H9 (cell line): ENCODE measurements at regions not wholly inside any gene's neighbourhood (a gene's known extent, or its start where the extent isn't known, plus 50 kb on each side); places are given as distances from the start of the nearest gene placed in this dataset.

ENCODE experiments used
- DNase-seq: peaks from one replicate; pipeline ENCODE4 v3.0.0-alpha.2; 2017
- H2AFZ ChIP-seq: one replicate; pipeline ENCODE4 v1.6.1; 2013; ENCODE audit warnings: mild to moderate bottlenecking, low read length, control low read depth, moderate library complexity
- H2AK5ac ChIP-seq: 2 replicates; pipeline ENCODE4 v1.6.1; 2013; ENCODE audit warnings: low read length, control low read depth, mixed read lengths; ENCODE audit not compliant: insufficient read length
- H2BK120ac ChIP-seq: one replicate; pipeline ENCODE4 v1.6.1; 2013; ENCODE audit warnings: low read depth, mild to moderate bottlenecking, low read length, control low read depth, inconsistent platforms; ENCODE audit not compliant: poor library complexity, severe bottlenecking
- H2BK12ac ChIP-seq: 2 replicates; pipeline ENCODE4 v1.6.1; 2013; ENCODE audit warnings: low read length, control low read depth, mixed read lengths, low read depth; ENCODE audit not compliant: insufficient read length
- H2BK15ac ChIP-seq: 2 replicates; pipeline ENCODE4 v1.6.1; 2013; ENCODE audit warnings: low read depth, low read length, control low read depth
- H2BK20ac ChIP-seq: one replicate; pipeline ENCODE4 v1.6.1; 2013; ENCODE audit warnings: low read depth, mild to moderate bottlenecking, low read length, control low read depth, inconsistent platforms; ENCODE audit not compliant: poor library complexity, severe bottlenecking
- H2BK5ac ChIP-seq: 2 replicates; pipeline ENCODE4 v1.6.1; 2013; ENCODE audit warnings: low read length, control low read depth, mixed read lengths; ENCODE audit not compliant: insufficient read length
- H3K14ac ChIP-seq: 2 replicates; pipeline ENCODE4 v1.6.1; 2013; ENCODE audit warnings: low read length, control low read depth; ENCODE audit not compliant: insufficient read depth
- H3K18ac ChIP-seq: 2 replicates; pipeline ENCODE4 v1.6.1; 2013; ENCODE audit warnings: low read depth, mild to moderate bottlenecking, mixed read lengths, low read length, control low read depth; ENCODE audit not compliant: insufficient read length
- H3K23ac ChIP-seq: 2 replicates; pipeline ENCODE4 v1.6.1; 2013; ENCODE audit warnings: low read length, control low read depth, mixed read lengths, low read depth; ENCODE audit not compliant: insufficient read length
- H3K23me2 ChIP-seq: 2 replicates; pipeline ENCODE4 v1.6.1; 2013; ENCODE audit warnings: low read depth, mild to moderate bottlenecking, mixed read lengths, low read length, control low read depth; ENCODE audit not compliant: insufficient read length, poor library complexity, severe bottlenecking
- H3K27ac ChIP-seq: 2 replicates; pipeline ENCODE4 v1.5.1; 2013; ENCODE audit warnings: low read length, control low read depth, mixed read lengths, low read depth; ENCODE audit not compliant: insufficient read length
- H3K27me3 ChIP-seq: 2 replicates; pipeline ENCODE4 v1.6.1; 2013; ENCODE audit warnings: low read length, control low read depth, inconsistent platforms; ENCODE audit not compliant: insufficient read depth
- H3K4ac ChIP-seq: 2 replicates; pipeline ENCODE4 v1.6.1; 2013; ENCODE audit warnings: low read depth, mild to moderate bottlenecking, control low read depth, inconsistent platforms, low read length, moderate library complexity
- H3K4me1 ChIP-seq: 2 replicates; pipeline ENCODE4 v1.6.1; 2013; ENCODE audit warnings: low read length, control low read depth, inconsistent platforms; ENCODE audit not compliant: insufficient read depth
- H3K4me2 ChIP-seq: 2 replicates; pipeline ENCODE4 v1.6.1; 2013; ENCODE audit warnings: low read length, control low read depth, mixed read lengths; ENCODE audit not compliant: insufficient read length, insufficient read depth
- H3K56ac ChIP-seq: 2 replicates; pipeline ENCODE4 v1.6.1; 2013; ENCODE audit warnings: low read depth, mild to moderate bottlenecking, mixed read lengths, low read length, control low read depth; ENCODE audit not compliant: insufficient read length
- H3K79me1 ChIP-seq: 2 replicates; pipeline ENCODE4 v1.6.1; 2013; ENCODE audit warnings: low read depth, mild to moderate bottlenecking, moderate library complexity, low read length, control low read depth, inconsistent platforms; ENCODE audit not compliant: insufficient read depth, poor library complexity, severe bottlenecking
- H3K79me2 ChIP-seq: 2 replicates; pipeline ENCODE4 v1.6.1; 2013; ENCODE audit warnings: low read length, control low read depth, inconsistent platforms; ENCODE audit not compliant: insufficient read depth
- H3K9ac ChIP-seq: 2 replicates; pipeline ENCODE4 v1.6.1; 2013; ENCODE audit warnings: low read length, control low read depth, mixed read lengths; ENCODE audit not compliant: insufficient read length; ENCODE audit errors: extremely low read depth
- H3K9me3 ChIP-seq: one replicate; pipeline ENCODE4 v1.6.1; 2013; ENCODE audit warnings: low read depth, low read length, inconsistent platforms; ENCODE audit not compliant: control insufficient read depth
- H3T11ph ChIP-seq: one replicate; pipeline ENCODE4 v1.6.1; 2013; ENCODE audit warnings: mild to moderate bottlenecking, low read length, control low read depth, inconsistent platforms
- H4K20me1 ChIP-seq: one replicate; pipeline ENCODE4 v1.6.1; 2013; ENCODE audit not compliant: control insufficient read depth, insufficient read length, insufficient read depth
- H4K5ac ChIP-seq: 2 replicates; pipeline ENCODE4 v1.6.1; 2013; ENCODE audit warnings: low read depth, mild to moderate bottlenecking, mixed read lengths, low read length, control low read depth; ENCODE audit not compliant: insufficient read length
- H4K8ac ChIP-seq: replicated peaks from 2 replicates; pipeline ENCODE4 v1.6.1; 2013; ENCODE audit warnings: low read length, control low read depth, mixed read lengths, low read depth; ENCODE audit not compliant: insufficient read length
- H4K91ac ChIP-seq: 2 replicates; pipeline ENCODE4 v1.6.1; 2013; ENCODE audit warnings: low read depth, mild to moderate bottlenecking, moderate library complexity, mixed read lengths, low read length, control low read depth; ENCODE audit not compliant: insufficient read length
- H3K27ac Mint-ChIP-seq, 3 experiments: 2 replicates in 2 of 3; 3 replicates in 1 of 3; pipeline ENCODE4 v1.8.0; 2020 to 2021; ENCODE audit warnings: mixed read lengths in 3 of 3, mild to moderate bottlenecking in 1 of 3, moderate library complexity in 1 of 3
- H3K27me3 Mint-ChIP-seq: 2 replicates; pipeline ENCODE4 v1.8.0; 2021; ENCODE audit warnings: low read depth, mild to moderate bottlenecking, moderate library complexity, mixed read lengths
- H3K36me3 Mint-ChIP-seq, 3 experiments: 2 replicates in 2 of 3; 3 replicates in 1 of 3; pipeline ENCODE4 v1.8.0; 2020 to 2021; ENCODE audit warnings: low read depth in 3 of 3, mixed read lengths in 3 of 3; ENCODE audit not compliant: insufficient read depth in 1 of 3
- H3K4me1 Mint-ChIP-seq, 2 experiments: 2 replicates each; pipeline ENCODE4 v1.8.0; 2020; ENCODE audit warnings: mixed read lengths in 2 of 2
- H3K4me3 Mint-ChIP-seq, 2 experiments: 2 replicates in 1 of 2; 3 replicates in 1 of 2; pipeline ENCODE4 v1.8.0; 2020 to 2021; ENCODE audit warnings: mild to moderate bottlenecking in 2 of 2, mixed read lengths in 2 of 2, moderate library complexity in 1 of 2
- H3K9me3 Mint-ChIP-seq, 2 experiments: 2 replicates in 1 of 2; 3 replicates in 1 of 2; pipeline ENCODE4 v1.8.0; 2020; ENCODE audit warnings: mild to moderate bottlenecking in 2 of 2, mixed read lengths in 2 of 2, moderate library complexity in 1 of 2
- CTCF ChIP-seq: fragments of 200-600 bp; sonication (generic); conservative IDR thresholded peaks from 3 replicates; pipeline ENCODE4 v1.8.0; 2021; ENCODE audit warnings: antibody characterized with exemption, mild to moderate bottlenecking
- WGBS: extraction: QIAGEN DNeasy Blood & Tissue Kit; methylation state at CpG from one replicate; pipeline ENCODE4 v1.1.7; 2013; ENCODE audit warnings: missing lambda C conversion rate, low lambda C conversion rate, mixed read lengths; ENCODE audit not compliant: insufficient read length; ENCODE audit errors: extremely low coverage; 5-methylcytosine and 5-hydroxymethylcytosine counted together

- Histone ChIP-seq H3K4me2 (no peak overlapping the region), H4K5ac (no peak overlapping the region), H3K27ac (no peak overlapping the region)
Measured at GRCh38 chr6:51335543-51335942, 516.9 kb downstream of the TFAP2B start.

More at GRCh38 chr6:51335543-51335942, 516.9 kb downstream of the TFAP2B start:
- Histone ChIP-seq H3K14ac (no peak overlapping the region), H3T11ph (no peak overlapping the region), H3K27me3 (no peaks in the 10 kb centered on the region), H4K91ac (no peak overlapping the region), H2BK120ac (no peak overlapping the region), H3K79me2 (no peaks in the 10 kb centered on the region), H3K4me1 (no peaks in the 10 kb centered on the region; the same call in 1 of the 2 replicates), H2AFZ (no peak overlapping the region), H3K23ac (no peak overlapping the region), H2BK5ac (no peak overlapping the region), H4K8ac (no peak overlapping the region), H3K9ac (no peak overlapping the region), H2AK5ac (no peak overlapping the region), H3K56ac (no peak overlapping the region), H2BK20ac (no peak overlapping the region), H3K9me3 (no peaks in the 10 kb centered on the region), H3K79me1 (no peaks in the 10 kb centered on the region), H2BK12ac (no peak overlapping the region), H4K20me1 (no peaks in the 10 kb centered on the region), H3K4ac (no peak overlapping the region), H2BK15ac (no peak overlapping the region), H3K23me2 (no peaks in the 10 kb centered on the region), H3K18ac (no peak overlapping the region)
- no CpG with 5 or more reads among the region's 2 CpGs for WGBS
- TF ChIP-seq CTCF, result no peak
- H3K27me3 Mint-ChIP-seq, result peaks cover 3% of the 10 kb centered on the region
- no peaks in the 10 kb centered on the region for H3K36me3 Mint-ChIP-seq
- H3K27ac Mint-ChIP-seq, result no peak overlapping the region
- no peaks in the 10 kb centered on the region for H3K9me3 Mint-ChIP-seq
- peaks cover 4 to 9% of the 10 kb centered on the region in 2 experiments for H3K4me1 Mint-ChIP-seq
- DNase-seq, result no peak
- H3K4me3 Mint-ChIP-seq, result no peak overlapping the region
